Astrocyte (in vitro differentiated cells and primary cell): ENCODE measurements at regions not wholly inside any gene's neighbourhood (a gene's known extent, or its start where the extent isn't known, plus 50 kb on each side); places are given as distances from the start of the nearest gene placed in this dataset.

ENCODE experiments used
- DNase-seq: peaks from one replicate; pipeline ENCODE4 v3.0.0-alpha.2; 2010; ENCODE audit warnings: low read depth
- FAIRE-seq: peaks from 2 replicates; lab custom pipeline; 2011; peaks lifted over from hg19 to GRCh38; lab: Jason Lieb, UNC
- H2AFZ ChIP-seq: 2 replicates; pipeline ENCODE4 v1.6.0; 2012; ENCODE audit warnings: low read depth, low read length, inconsistent platforms
- H3K27ac ChIP-seq: 2 replicates; pipeline ENCODE4 v1.5.1; 2011; ENCODE audit warnings: low read depth, low read length, inconsistent platforms
- H3K27me3 ChIP-seq: 2 replicates; pipeline ENCODE4 v1.6.0; 2011; ENCODE audit warnings: low read length, inconsistent platforms; ENCODE audit not compliant: insufficient read depth
- H3K36me3 ChIP-seq: 2 replicates; pipeline ENCODE4 v1.5.1; 2011; ENCODE audit warnings: low read length, inconsistent platforms; ENCODE audit not compliant: insufficient read depth
- H3K4me1 ChIP-seq: 2 replicates; pipeline ENCODE4 v1.5.1; 2011; ENCODE audit warnings: low read length, inconsistent platforms; ENCODE audit not compliant: insufficient read depth
- H3K4me2 ChIP-seq: 2 replicates; pipeline ENCODE4 v1.6.0; 2012; ENCODE audit warnings: low read length, inconsistent platforms
- H3K4me3 ChIP-seq: 2 replicates; pipeline ENCODE4 v1.5.1; 2011; ENCODE audit warnings: low read depth, mild to moderate bottlenecking, low read length, inconsistent platforms; ENCODE audit not compliant: insufficient read depth
- H3K79me2 ChIP-seq: 2 replicates; pipeline ENCODE4 v1.6.0; 2012; ENCODE audit warnings: mild to moderate bottlenecking, low read length, inconsistent platforms; ENCODE audit not compliant: insufficient read depth
- H3K9ac ChIP-seq: 2 replicates; pipeline ENCODE4 v1.6.0; 2012; ENCODE audit warnings: mild to moderate bottlenecking, low read length, inconsistent platforms
- H3K9me3 ChIP-seq: 2 replicates; pipeline ENCODE4 v1.5.1; 2012; ENCODE audit warnings: low read depth, mild to moderate bottlenecking, low read length, inconsistent platforms; ENCODE audit not compliant: insufficient read depth
- H4K20me1 ChIP-seq: 2 replicates; pipeline ENCODE4 v1.6.0; 2012; ENCODE audit warnings: low read length, inconsistent platforms; ENCODE audit not compliant: insufficient read depth
- H3K27ac Mint-ChIP-seq: one replicate; pipeline ENCODE4 v1.8.0; 2021; ENCODE audit warnings: mild to moderate bottlenecking, mixed read lengths; ENCODE audit not compliant: unreplicated experiment
- H3K27me3 Mint-ChIP-seq: one replicate; pipeline ENCODE4 v1.8.0; 2021; ENCODE audit warnings: low read depth, mixed read lengths; ENCODE audit not compliant: unreplicated experiment
- H3K36me3 Mint-ChIP-seq: one replicate; pipeline ENCODE4 v1.8.0; 2021; ENCODE audit warnings: low read depth, mixed read lengths; ENCODE audit not compliant: unreplicated experiment
- H3K4me1 Mint-ChIP-seq: one replicate; pipeline ENCODE4 v1.8.0; 2021; ENCODE audit warnings: low read depth, mixed read lengths; ENCODE audit not compliant: unreplicated experiment
- H3K4me3 Mint-ChIP-seq: one replicate; pipeline ENCODE4 v1.8.0; 2021; ENCODE audit warnings: mild to moderate bottlenecking, moderate library complexity, mixed read lengths; ENCODE audit not compliant: unreplicated experiment
- H3K9me3 Mint-ChIP-seq: one replicate; pipeline ENCODE4 v1.8.0; 2021; ENCODE audit warnings: mild to moderate bottlenecking, mixed read lengths; ENCODE audit not compliant: unreplicated experiment
- CTCF ChIP-seq: IDR thresholded peaks from 2 replicates; pipeline ENCODE4 v1.5.1; 2011; ENCODE audit warnings: low read depth, mild to moderate bottlenecking, inconsistent platforms, low read length, moderate library complexity; ENCODE audit not compliant: insufficient read depth
- EZH2 ChIP-seq: IDR thresholded peaks from 2 replicates; pipeline ENCODE4 v1.6.1; 2012; ENCODE audit warnings: mild to moderate bottlenecking, low read length, inconsistent platforms; ENCODE audit not compliant: insufficient read depth

- H2AFZ ChIP-seq: no peak overlapping the region
- no peak overlapping the region for H3K4me2 ChIP-seq
Observed at GRCh38 chr10:2703953-2704352, 363.4 kb upstream of the PFKP start.

GRCh38 chr10:2701802-2702201 is 365.5 kb upstream of the PFKP start:
- no peaks in the 10 kb centered on the region for H3K36me3 ChIP-seq
- no peaks in the 10 kb centered on the region for H3K27me3 ChIP-seq
- H4K20me1 ChIP-seq: no peaks in the 10 kb centered on the region
- Mint-ChIP-seq H3K4me1 (no peaks in the 10 kb centered on the region), H3K9me3 (peaks cover 2% of the 10 kb centered on the region), H3K27me3 (no peaks in the 10 kb centered on the region), H3K36me3 (no peaks in the 10 kb centered on the region), H3K4me3 (no peak overlapping the region), H3K27ac (no peak overlapping the region)
- no peaks in the 10 kb centered on the region for H3K79me2 ChIP-seq
- no peaks in the 10 kb centered on the region for H3K4me1 ChIP-seq
- no peak overlapping the region for H3K27ac ChIP-seq
- TF ChIP-seq EZH2: no peak
- TF ChIP-seq CTCF: no peak
- no peaks in the 10 kb centered on the region for H3K9me3 ChIP-seq
- no peak overlapping the region for H2AFZ ChIP-seq
- no peak for DNase-seq
- no peak for FAIRE-seq
- no peak overlapping the region for H3K9ac ChIP-seq
- no peak overlapping the region for H3K4me2 ChIP-seq
- no peak overlapping the region for H3K4me3 ChIP-seq

More at GRCh38 chr10:2703953-2704352, 363.4 kb upstream of the PFKP start:
- Histone ChIP-seq H3K79me2 (no peaks in the 10 kb centered on the region), H3K27ac (no peak overlapping the region), H3K27me3 (no peaks in the 10 kb centered on the region), H3K9me3 (no peaks in the 10 kb centered on the region), H3K4me1 (no peaks in the 10 kb centered on the region), H3K9ac (no peak overlapping the region), H3K36me3 (no peaks in the 10 kb centered on the region), H4K20me1 (no peaks in the 10 kb centered on the region), H3K4me3 (no peak overlapping the region)
- H3K4me3 Mint-ChIP-seq: no peak overlapping the region
- TF ChIP-seq CTCF (no peak), EZH2 (no peak)
- DNase-seq: no peak
- H3K36me3 Mint-ChIP-seq: no peaks in the 10 kb centered on the region
- H3K27me3 Mint-ChIP-seq: no peaks in the 10 kb centered on the region
- H3K9me3 Mint-ChIP-seq: peaks cover 2% of the 10 kb centered on the region
- no peaks in the 10 kb centered on the region for H3K4me1 Mint-ChIP-seq
- no peak for FAIRE-seq
- H3K27ac Mint-ChIP-seq: no peak overlapping the region

GRCh38 chr10:2700626-2701305 is 366.6 kb upstream of the PFKP start:
- H3K27me3 ChIP-seq: no peaks in the 10 kb centered on the region

More at GRCh38 chr10:2700626-2701305, 366.6 kb upstream of the PFKP start:
- Mint-ChIP-seq H3K4me3 (no peak overlapping the region), H3K27me3 (no peaks in the 10 kb centered on the region), H3K9me3 (peaks cover 2% of the 10 kb centered on the region), H3K27ac (no peak overlapping the region), H3K36me3 (no peaks in the 10 kb centered on the region), H3K4me1 (no peaks in the 10 kb centered on the region)
- no peak overlapping the region for H3K4me3 ChIP-seq
- no peak for DNase-seq
- H3K4me2 ChIP-seq: no peak overlapping the region
- no peak overlapping the region for H2AFZ ChIP-seq
- no peaks in the 10 kb centered on the region for H4K20me1 ChIP-seq
- FAIRE-seq: no peak
- no peaks in the 10 kb centered on the region for H3K79me2 ChIP-seq
- H3K9ac ChIP-seq: no peak overlapping the region
- H3K27ac ChIP-seq: no peak overlapping the region
- H3K9me3 ChIP-seq: no peaks in the 10 kb centered on the region
- H3K36me3 ChIP-seq: no peaks in the 10 kb centered on the region
- TF ChIP-seq EZH2 (no peak), CTCF (no peak)
- H3K4me1 ChIP-seq: no peaks in the 10 kb centered on the region
